Upper lobe of right lung (tissue), 1 donor: ENCODE measurements at regions not wholly inside any gene's neighbourhood (a gene's known extent, or its start where the extent isn't known, plus 50 kb on each side); places are given as distances from the start of the nearest gene placed in this dataset.

Experiments used
- ATAC-seq: fragments of 200-7000 bp; cut with Tn5 transposase; one replicate; pipeline ENCODE4 v1.9.1; 2020; ENCODE audit warnings: mild to moderate bottlenecking, moderate library complexity
- DNase-seq: peaks from one replicate; pipeline ENCODE4 v3.0.0-alpha.2; 2020
- H3K27ac ChIP-seq: fragments of 200-600 bp; one replicate; pipeline ENCODE4 v1.8.0; 2022
- H3K27me3 ChIP-seq: fragments of 200-600 bp; one replicate; pipeline ENCODE4 v1.8.0; 2022; ENCODE audit warnings: mild to moderate bottlenecking
- H3K36me3 ChIP-seq: fragments of 200-600 bp; one replicate; pipeline ENCODE4 v1.8.0; 2022
- H3K4me1 ChIP-seq: fragments of 200-600 bp; one replicate; pipeline ENCODE4 v1.8.0; 2022
- H3K4me3 ChIP-seq: fragments of 200-600 bp; one replicate; pipeline ENCODE4 v1.8.0; 2022; ENCODE audit warnings: mild to moderate bottlenecking
- H3K9me3 ChIP-seq: fragments of 200-600 bp; one replicate; pipeline ENCODE4 v1.8.0; 2022
- intact Hi-C: fragments of 100-400 bp; cut with DNase I; formaldehyde crosslinking; loops from one replicate; pipeline ENCODE4 v1.11.0; 2022
- TF ChIP-seq, protein P1 (sequence below): fragments of 200-600 bp; IDR thresholded peaks from one replicate; pipeline ENCODE4 v1.8.0; 2022; ENCODE audit warnings: antibody characterized with exemption
- donor health status: DM: no; HTN: yes; CAD: no; lungs with severe emphysema.

DNA sequence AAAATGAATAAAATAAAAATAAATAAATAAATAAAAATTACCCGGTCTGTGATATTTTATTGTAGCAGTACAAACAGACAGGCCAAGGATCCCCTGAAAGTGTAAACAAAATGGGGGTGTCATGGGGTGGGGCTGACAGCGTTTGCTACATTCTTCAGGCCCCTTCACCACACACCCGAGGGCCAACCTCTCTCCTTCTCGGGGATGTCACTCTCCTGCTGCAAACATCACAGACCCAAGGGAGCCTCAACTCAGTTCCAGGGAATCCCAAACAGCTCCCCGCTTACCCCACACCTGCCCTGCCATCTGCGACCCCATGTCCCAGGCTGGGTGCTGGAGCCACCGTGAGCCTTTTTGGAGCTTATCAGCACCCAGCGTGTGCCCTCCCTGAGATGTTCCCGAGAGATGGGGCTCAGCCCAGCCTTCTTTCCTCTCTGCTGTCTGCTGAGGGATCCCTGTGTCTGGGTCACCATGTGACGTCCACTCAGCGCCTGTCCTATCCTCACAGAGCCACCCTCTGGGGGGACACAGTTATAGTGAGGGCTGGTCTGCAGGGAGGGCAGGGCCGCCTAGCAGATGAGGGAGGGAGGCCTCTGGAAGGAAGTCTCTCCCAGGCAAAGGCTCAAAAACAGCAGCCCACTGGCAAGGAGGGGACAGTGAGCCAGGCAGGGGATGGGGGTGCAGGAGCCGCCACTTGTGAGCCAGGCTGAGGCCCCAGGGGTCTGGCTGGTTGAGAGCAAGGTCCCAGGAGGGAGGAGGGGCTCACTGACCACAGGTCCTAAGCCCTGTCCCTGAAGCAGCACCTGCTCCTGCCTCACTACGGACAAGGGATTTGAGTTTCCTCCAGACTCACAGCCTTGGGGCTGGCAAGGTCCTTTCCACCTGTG lies 1041.6 kb downstream of the BRD1 start:
- H3K4me1 ChIP-seq = no peaks in the 10 kb centered on the region
- TF ChIP-seq, protein P1, sequence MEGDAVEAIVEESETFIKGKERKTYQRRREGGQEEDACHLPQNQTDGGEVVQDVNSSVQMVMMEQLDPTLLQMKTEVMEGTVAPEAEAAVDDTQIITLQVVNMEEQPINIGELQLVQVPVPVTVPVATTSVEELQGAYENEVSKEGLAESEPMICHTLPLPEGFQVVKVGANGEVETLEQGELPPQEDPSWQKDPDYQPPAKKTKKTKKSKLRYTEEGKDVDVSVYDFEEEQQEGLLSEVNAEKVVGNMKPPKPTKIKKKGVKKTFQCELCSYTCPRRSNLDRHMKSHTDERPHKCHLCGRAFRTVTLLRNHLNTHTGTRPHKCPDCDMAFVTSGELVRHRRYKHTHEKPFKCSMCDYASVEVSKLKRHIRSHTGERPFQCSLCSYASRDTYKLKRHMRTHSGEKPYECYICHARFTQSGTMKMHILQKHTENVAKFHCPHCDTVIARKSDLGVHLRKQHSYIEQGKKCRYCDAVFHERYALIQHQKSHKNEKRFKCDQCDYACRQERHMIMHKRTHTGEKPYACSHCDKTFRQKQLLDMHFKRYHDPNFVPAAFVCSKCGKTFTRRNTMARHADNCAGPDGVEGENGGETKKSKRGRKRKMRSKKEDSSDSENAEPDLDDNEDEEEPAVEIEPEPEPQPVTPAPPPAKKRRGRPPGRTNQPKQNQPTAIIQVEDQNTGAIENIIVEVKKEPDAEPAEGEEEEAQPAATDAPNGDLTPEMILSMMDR = no peak
- no peaks in the 10 kb centered on the region for H3K27me3 ChIP-seq
- H3K36me3 ChIP-seq = no peaks in the 10 kb centered on the region
- DNase-seq = no peak
- H3K9me3 ChIP-seq = no peaks in the 10 kb centered on the region
- no peak overlapping the region for H3K27ac ChIP-seq
- no peak overlapping the region for H3K4me3 ChIP-seq
- peak; percentile 48 for ATAC-seq
- intact Hi-C loops = no loop called here

DNA sequence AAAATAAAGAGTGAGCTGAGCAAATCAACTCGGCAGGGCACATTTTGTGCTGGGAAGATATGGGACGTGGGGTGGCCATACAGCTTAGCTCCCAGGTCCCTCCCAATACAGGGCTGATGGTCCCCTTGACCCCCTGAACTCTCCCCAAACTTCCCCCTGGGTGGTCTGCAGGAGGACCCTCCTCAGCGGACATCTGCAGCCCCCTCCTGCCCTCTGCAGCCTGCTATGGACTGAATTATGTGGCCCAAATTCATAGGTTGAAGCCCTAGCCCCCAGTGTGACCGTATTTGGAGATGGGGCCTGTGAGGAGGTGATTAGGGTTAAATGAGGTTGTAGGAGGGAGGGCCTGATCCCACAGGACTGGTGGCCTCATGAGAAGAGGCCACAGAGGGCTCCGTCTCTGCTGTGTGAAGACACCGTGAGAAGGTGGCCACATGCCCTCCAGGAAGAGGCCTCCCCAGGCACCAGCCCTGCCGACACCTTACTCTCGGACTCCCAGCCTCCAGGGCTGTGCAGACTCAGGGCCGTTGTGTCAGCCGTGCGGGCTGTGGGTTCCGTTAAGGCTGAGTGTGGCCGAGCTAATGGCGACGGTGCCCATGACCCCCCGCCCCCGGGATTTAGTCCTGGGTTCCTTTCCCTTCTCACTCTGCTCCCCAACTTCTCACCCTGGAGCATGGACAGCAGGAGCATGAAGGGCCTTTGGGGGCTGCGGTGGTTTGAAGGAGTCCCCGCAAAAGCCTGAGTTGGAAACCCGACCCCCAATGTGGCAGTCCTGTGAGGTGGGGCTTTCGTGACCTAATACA lies 1042.8 kb downstream of the BRD1 start:
- intact Hi-C loops = no loop called here
- Histone ChIP-seq H3K36me3 (no peaks in the 10 kb centered on the region), H3K4me3 (no peak overlapping the region), H3K27ac (no peak overlapping the region), H3K9me3 (no peaks in the 10 kb centered on the region), H3K4me1 (no peaks in the 10 kb centered on the region), H3K27me3 (no peaks in the 10 kb centered on the region)
- DNase-seq (no peak), ATAC-seq (no peak)
- TF ChIP-seq, protein P1 = no peak

DNA sequence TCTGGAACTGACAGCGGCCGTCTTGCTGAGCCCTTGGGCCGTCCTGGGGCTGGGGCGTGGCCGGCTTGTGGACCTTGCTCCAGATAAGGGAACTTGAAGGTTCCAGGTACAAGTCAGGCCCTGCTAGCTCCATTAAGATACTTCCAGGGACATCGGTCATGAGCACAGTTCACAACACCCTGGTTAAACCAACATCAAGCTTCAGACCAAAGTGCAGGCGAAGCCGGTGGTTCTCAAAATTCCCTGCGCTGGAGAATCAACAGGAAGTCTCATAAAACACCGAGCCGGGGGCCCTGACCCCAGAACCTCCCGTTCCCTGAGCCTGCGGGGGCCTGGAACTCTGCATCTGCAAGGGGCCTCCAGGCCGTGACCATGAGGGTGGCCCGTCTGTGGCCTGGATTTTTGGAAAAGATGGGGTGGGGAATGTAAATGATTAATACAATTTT lies 1043.8 kb downstream of the BRD1 start:
- H3K27ac ChIP-seq = no peak overlapping the region
- no peaks in the 10 kb centered on the region for H3K27me3 ChIP-seq
- ATAC-seq = no peak
- intact Hi-C loops = no loop called here
- no peaks in the 10 kb centered on the region for H3K36me3 ChIP-seq
- H3K9me3 ChIP-seq = no peaks in the 10 kb centered on the region
- no peak overlapping the region for H3K4me3 ChIP-seq
- DNase-seq = no peak
- H3K4me1 ChIP-seq = no peaks in the 10 kb centered on the region
- TF ChIP-seq, protein P1 = no peak

DNA sequence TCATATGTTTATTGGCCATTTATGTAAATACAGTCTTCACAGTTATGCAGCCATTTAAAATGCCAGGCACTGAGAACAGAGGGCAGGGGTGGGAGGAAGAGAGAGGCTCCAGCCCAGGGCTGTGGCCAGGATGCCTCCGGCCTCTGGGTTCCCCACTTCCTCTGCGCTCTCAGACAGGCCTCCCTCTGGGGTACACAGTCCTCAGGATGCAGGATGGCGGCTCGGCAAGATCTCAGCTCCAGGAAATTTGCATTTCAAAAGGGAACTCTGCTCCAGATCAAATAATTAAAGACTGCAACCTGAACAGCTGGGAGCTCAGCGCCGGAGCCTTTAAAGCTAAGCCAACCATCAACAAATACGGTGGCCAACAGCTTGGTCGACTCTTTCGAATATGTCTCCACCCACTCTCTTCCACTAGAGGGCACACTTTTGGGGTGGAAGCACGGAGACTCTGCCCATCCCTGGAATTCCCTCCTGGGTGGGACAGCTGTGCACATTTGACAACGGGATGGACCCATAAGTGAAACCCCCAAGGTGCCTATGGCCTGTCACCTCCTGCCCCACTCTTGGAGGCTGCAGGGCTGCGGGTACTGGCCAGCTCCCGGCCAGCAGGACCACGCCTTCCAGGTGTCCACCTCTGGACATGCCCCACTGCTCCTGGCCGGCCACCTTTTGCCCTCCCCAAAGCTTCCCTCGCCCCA lies 1044.7 kb downstream of the BRD1 start:
- no peak for DNase-seq
- Histone ChIP-seq H3K4me3 (no peak overlapping the region), H3K9me3 (no peaks in the 10 kb centered on the region), H3K36me3 (no peaks in the 10 kb centered on the region), H3K4me1 (no peaks in the 10 kb centered on the region), H3K27ac (no peak overlapping the region), H3K27me3 (no peaks in the 10 kb centered on the region)
- intact Hi-C loops = no loop called here
- ATAC-seq = no peak
- TF ChIP-seq, protein P1 = peak; percentile 25

DNA sequence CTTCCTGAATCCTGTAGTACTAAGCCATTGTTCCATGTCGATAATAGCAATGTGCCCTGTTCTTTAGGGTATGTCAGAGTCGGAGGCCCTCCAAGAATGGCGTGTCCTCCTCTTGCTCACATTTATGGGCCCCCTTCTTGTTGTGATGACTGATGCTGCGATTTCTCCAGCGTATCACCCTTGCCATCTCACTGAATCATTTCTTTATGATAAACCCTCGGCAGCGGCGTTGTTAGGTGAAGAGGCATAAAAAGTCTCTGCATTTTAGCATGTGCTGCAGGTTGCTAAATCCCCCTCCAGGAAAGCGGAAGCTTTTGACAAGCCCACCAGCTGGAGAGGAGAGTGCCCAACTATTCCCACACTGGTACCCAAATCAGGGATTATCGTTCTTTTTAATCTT lies 1045.3 kb downstream of the BRD1 start:
- Histone ChIP-seq H3K36me3 (no peaks in the 10 kb centered on the region), H3K4me1 (no peaks in the 10 kb centered on the region), H3K4me3 (no peak overlapping the region), H3K9me3 (no peaks in the 10 kb centered on the region), H3K27ac (no peak overlapping the region), H3K27me3 (no peaks in the 10 kb centered on the region)
- intact Hi-C loops = no loop called here
- no peak for DNase-seq
- ATAC-seq = no peak
- TF ChIP-seq, protein P1 = no peak
